NB4 (cell line): ENCODE measurements at regions not wholly inside any gene's neighbourhood (a gene's known extent, or its start where the extent isn't known, plus 50 kb on each side); places are given as distances from the start of the nearest gene placed in this dataset.
"Not testable (repeated sequence)": the region's sequence is repeated elsewhere in the genome, so short reads cannot be mapped to it uniquely, and the experiment has no call there.

ENCODE experiments used
- DNase-seq: peaks from one replicate; pipeline ENCODE4 v3.0.0; 2010; ENCODE audit warnings: low read depth
- H3K4me3 ChIP-seq: one replicate; pipeline ENCODE4 v1.5.1; 2011; ENCODE audit warnings: mild to moderate bottlenecking, low read depth, low read length, moderate library complexity
- CTCF ChIP-seq: IDR thresholded peaks from one replicate; pipeline ENCODE4 v1.5.1; 2012; ENCODE audit warnings: low read depth, low read length
- MAX ChIP-seq: IDR thresholded peaks from 2 replicates; pipeline ENCODE4 v1.6.1; 2011; ENCODE audit warnings: low read depth, low read length
- MYC ChIP-seq: IDR thresholded peaks from 2 replicates; pipeline ENCODE4 v1.6.1; 2011; ENCODE audit warnings: low read depth, low read length
- POLR2A ChIP-seq: IDR thresholded peaks from 2 replicates; pipeline ENCODE4 v1.6.1; 2011; ENCODE audit warnings: mild to moderate bottlenecking; ENCODE audit not compliant: insufficient read length; ENCODE audit errors: extremely low read depth

DNA sequence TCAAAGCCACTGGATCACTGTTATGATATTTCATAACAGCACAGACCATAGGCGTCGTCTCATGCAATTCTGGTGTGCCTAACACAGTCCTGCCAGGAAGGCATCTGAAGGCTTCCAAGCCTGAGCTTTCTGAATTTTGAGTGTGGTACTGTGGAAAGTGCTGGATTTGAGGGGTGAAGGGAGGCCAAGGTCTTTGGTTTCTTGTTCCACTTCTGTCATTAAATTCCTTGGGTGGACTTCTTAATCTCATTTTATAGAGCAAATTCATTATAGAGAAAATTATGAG, 441.3 kb upstream of the PIK3R1 start:
- no peak for DNase-seq
- TF ChIP-seq POLR2A: no peak
- no peak for TF ChIP-seq MYC
- H3K4me3 ChIP-seq: no peak overlapping the region

DNA sequence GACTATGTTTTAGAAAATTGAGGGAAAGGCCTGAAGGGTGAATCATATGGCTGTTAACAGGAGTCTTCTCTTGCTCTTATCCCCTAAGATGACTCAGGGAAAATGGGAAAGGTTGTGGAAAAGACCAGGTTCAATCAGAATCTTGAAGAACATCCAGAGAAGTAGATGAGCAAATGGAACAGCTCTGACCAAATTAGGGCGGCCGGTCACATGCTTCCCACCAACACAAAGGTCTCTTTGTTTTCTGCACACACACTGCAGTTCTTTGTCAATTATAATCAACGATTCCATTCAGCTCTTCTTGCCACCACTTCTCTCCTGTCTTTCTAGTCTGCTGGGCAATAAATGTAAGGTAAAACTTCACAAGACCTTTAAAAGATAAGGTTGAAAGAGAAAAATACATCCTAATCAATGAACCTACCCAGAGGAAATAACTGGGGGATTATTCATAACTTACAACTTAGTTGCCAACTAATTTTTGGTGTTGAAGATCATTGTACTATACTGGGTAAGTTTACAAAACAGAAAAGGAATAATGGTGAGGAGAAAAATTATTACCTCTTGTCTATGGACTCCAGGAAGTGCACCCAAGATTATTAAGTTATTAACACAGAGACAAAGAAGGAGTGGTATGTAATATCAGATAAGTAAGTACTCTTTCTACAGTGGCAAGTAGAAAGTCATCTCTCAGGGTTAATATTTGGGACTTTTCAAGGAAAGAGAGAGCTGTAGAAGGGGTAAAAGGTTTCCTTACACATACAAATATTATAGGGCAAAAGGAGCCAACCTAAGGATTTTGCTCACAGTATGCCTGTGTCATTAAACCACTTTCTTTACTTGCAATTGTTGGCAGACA, 441.9 kb upstream of the PIK3R1 start:
- no peak overlapping the region for H3K4me3 ChIP-seq
- no peak for DNase-seq
- TF ChIP-seq POLR2A (no peak), CTCF (no peak), MYC (no peak)

DNA sequence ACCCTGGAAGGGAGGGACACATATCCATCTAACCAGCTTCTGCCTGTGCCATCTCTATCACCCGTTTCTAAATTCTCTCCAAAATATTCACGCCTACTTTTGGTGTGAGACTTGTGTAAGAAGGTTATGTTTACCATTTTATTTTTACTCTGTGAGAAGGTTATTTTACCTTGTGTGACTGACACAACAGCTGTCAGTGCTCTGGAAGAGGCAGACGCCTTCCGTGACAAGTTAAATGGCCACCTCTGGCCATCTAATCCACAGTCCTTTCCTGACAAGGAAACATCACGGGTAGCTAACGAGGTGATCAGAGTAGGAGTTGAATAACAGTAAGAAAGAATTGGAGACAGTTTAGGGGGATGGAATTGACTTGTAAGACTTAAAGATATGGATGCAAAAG, 443.8 kb upstream of the PIK3R1 start:
- no peak overlapping the region for H3K4me3 ChIP-seq
- no peak for DNase-seq
- TF ChIP-seq CTCF: no peak
- no peak for TF ChIP-seq MYC

- H3K4me3 ChIP-seq: no peak overlapping the region
- DNase-seq: no peak
- TF ChIP-seq POLR2A: no peak
- no peak for TF ChIP-seq CTCF
- TF ChIP-seq MYC: no peak
- no peak for TF ChIP-seq MAX
These were observed 444.3 kb upstream of the PIK3R1 start for GRCh38 chr5:67771221-67771620.

- no peak for TF ChIP-seq MAX
- no peak for TF ChIP-seq MYC
- no peak for TF ChIP-seq POLR2A
- TF ChIP-seq CTCF: no peak
- DNase-seq: peak; percentile 42
- H3K4me3 ChIP-seq: no peak overlapping the region
These were observed 445.0 kb upstream of the PIK3R1 start for GRCh38 chr5:67770431-67771025.

- no peak for TF ChIP-seq MAX
- no peak for TF ChIP-seq MYC
- TF ChIP-seq CTCF: no peak
- TF ChIP-seq POLR2A: no peak
- DNase-seq: no peak
- no peak overlapping the region for H3K4me3 ChIP-seq
These were observed 449.9 kb upstream of the PIK3R1 start for GRCh38 chr5:67765697-67766096.

DNA sequence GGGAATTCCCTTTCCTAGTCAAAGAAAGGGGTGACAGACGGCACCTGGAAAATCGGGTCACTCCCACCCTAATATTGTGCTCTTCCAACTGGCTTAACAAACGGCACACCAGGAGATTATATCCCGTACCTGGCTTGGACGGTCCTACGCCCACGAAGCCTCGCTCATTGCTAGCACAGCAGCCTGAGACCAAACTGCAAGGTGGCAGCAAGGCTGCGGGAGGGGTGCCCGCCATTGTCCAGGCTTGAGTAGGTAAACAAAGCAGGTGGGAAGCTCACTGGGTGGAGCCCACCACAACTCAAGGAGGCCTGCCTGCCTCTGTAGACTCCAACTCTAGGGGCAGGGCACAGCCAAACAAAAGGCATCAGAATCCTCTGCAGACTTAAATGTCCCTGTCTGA, 457.8 kb upstream of the PIK3R1 start:
- DNase-seq: not testable (repeated sequence)

More for the DNA sequence above, 457.8 kb upstream of the PIK3R1 start:
- not testable (repeated sequence) for H3K4me3 ChIP-seq
